SU-DHL-6 (cell line): ENCODE measurements at regions not wholly inside any gene's neighbourhood (a gene's known extent, or its start where the extent isn't known, plus 50 kb on each side); places are given as distances from the start of the nearest gene placed in this dataset.
"Not testable (repeated sequence)": the region's sequence is repeated elsewhere in the genome, so short reads cannot be mapped to it uniquely, and the experiment has no call there.

Source experiments
- H2AFZ ChIP-seq: fragments of 200-600 bp; sonication (generic); 2 replicates; pipeline ENCODE4 v1.6.1; 2014; ENCODE audit warnings: low read depth, mild to moderate bottlenecking, moderate library complexity, mixed read lengths, antibody characterized with exemption, low read length; ENCODE audit not compliant: severe bottlenecking
- H3F3A ChIP-seq: fragments of 200-600 bp; shearing (Covaris generic); 2 replicates; pipeline ENCODE4 v1.6.0; 2016; ENCODE audit warnings: antibody characterized with exemption, mild to moderate bottlenecking; ENCODE audit not compliant: insufficient read depth
- H3K27ac ChIP-seq: fragments of 200-600 bp; sonication (generic); 2 replicates; pipeline ENCODE4 v1.5.1; 2016; ENCODE audit warnings: low read depth, mild to moderate bottlenecking, low read length, moderate library complexity, mixed read lengths
- H3K27me3 ChIP-seq: fragments of 200-600 bp; sonication (generic), shearing (Covaris generic); 2 replicates; pipeline ENCODE4 v1.6.0; 2014; ENCODE audit warnings: mild to moderate bottlenecking, low read length
- H3K36me3 ChIP-seq: fragments of 200-600 bp; sonication (generic); 2 replicates; pipeline ENCODE4 v1.6.1; 2014; ENCODE audit warnings: mild to moderate bottlenecking, low read length, mixed read lengths
- H3K4me2 ChIP-seq: fragments of 300-600, 200-600 bp; shearing (Covaris generic), sonication (generic); 2 replicates; pipeline ENCODE4 v1.6.0; 2014; ENCODE audit warnings: low read length, low read depth, mild to moderate bottlenecking; ENCODE audit not compliant: poor library complexity, severe bottlenecking
- H3K4me3 ChIP-seq: fragments of 200-600 bp; sonication (generic); 2 replicates; pipeline ENCODE4 v1.5.1; 2014; ENCODE audit warnings: antibody characterized with exemption, low read length, mild to moderate bottlenecking, mixed read lengths; ENCODE audit not compliant: insufficient read depth, poor library complexity, severe bottlenecking
- H3K79me2 ChIP-seq: fragments of 200-600 bp; sonication (generic); 2 replicates; pipeline ENCODE4 v1.6.1; 2014; ENCODE audit warnings: mild to moderate bottlenecking, low read length, moderate library complexity; ENCODE audit not compliant: insufficient read depth
- H3K9ac ChIP-seq: fragments of 200-600 bp; sonication (generic); 2 replicates; pipeline ENCODE4 v1.7.0; 2014; ENCODE audit warnings: mild to moderate bottlenecking, low read length
- H3K9me2 ChIP-seq: fragments of 200-600 bp; sonication (generic); replicated peaks from 2 replicates; pipeline ENCODE4 v1.6.1; 2014; ENCODE audit warnings: low read length; ENCODE audit not compliant: insufficient read depth
- H3K9me3 ChIP-seq: fragments of 200-600 bp; sonication (generic); 2 replicates; pipeline ENCODE4 v1.6.1; 2014; ENCODE audit warnings: low read length, mixed read lengths; ENCODE audit not compliant: insufficient read depth
- H4K20me1 ChIP-seq: fragments of 200-600 bp; sonication (generic); 2 replicates; pipeline ENCODE4 v1.6.1; 2014; ENCODE audit warnings: low read depth, mild to moderate bottlenecking, antibody characterized with exemption, low read length, moderate library complexity, mixed read lengths
- EZH2phosphoT487 ChIP-seq: fragments of 200-600 bp; sonication (generic), shearing (Covaris generic); conservative IDR thresholded peaks from 2 replicates; pipeline ENCODE4 v1.6.1; 2018; ENCODE audit warnings: mild to moderate bottlenecking, antibody characterized with exemption, low read length, moderate library complexity, mixed read lengths
- TF ChIP-seq, protein P1 (sequence below): fragments of 200-600 bp; sonication (generic); IDR thresholded peaks from one replicate; pipeline ENCODE4 v1.5.1; 2017; ENCODE audit warnings: antibody characterized with exemption, mild to moderate bottlenecking, low read length, moderate library complexity; ENCODE audit not compliant: insufficient read depth, poor library complexity, severe bottlenecking

DNA sequence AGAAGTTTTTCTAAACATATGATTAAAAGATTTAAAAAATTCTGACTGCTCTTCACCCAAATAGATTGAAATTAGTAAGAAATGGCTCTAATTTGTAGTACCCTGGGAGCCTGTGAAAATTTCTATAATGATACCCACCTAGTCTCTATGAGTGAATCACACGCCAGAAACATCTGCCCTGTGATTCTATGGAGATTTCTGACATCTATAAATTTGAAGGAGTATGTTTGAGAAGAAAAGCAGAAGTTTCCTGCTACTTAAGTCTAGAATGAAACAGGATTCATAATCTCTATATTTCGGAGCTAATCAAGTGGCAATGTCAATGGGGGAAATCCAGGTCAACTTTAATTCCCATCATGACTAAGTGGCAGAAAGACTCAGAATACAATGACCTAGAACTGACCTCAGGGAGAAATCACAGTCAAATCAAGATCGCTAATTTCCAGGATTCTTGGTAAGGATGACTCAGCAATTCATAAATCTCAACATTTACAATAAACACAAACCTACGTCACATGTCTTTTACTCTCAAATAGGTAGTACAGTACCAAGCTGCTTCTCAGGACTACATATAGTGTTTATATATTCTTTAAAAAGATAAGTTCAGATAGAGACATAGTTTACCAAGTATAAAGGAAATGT, 186.2 kb upstream of the TNFAIP3 start:
- H3K27ac ChIP-seq, result no peak overlapping the region
- H3K9ac ChIP-seq, result no peak overlapping the region
- no peaks in the 10 kb centered on the region for H3K36me3 ChIP-seq
- H3K9me2 ChIP-seq, result no peaks in the 10 kb centered on the region
- no peak overlapping the region for H3K4me2 ChIP-seq
- H3K79me2 ChIP-seq, result no peaks in the 10 kb centered on the region
- H4K20me1 ChIP-seq, result no peaks in the 10 kb centered on the region
- H3F3A ChIP-seq, result no peaks in the 10 kb centered on the region
- no peak overlapping the region for H3K4me3 ChIP-seq
- no peak overlapping the region for H2AFZ ChIP-seq
- no peak for TF ChIP-seq EZH2phosphoT487
- TF ChIP-seq, protein P1, sequence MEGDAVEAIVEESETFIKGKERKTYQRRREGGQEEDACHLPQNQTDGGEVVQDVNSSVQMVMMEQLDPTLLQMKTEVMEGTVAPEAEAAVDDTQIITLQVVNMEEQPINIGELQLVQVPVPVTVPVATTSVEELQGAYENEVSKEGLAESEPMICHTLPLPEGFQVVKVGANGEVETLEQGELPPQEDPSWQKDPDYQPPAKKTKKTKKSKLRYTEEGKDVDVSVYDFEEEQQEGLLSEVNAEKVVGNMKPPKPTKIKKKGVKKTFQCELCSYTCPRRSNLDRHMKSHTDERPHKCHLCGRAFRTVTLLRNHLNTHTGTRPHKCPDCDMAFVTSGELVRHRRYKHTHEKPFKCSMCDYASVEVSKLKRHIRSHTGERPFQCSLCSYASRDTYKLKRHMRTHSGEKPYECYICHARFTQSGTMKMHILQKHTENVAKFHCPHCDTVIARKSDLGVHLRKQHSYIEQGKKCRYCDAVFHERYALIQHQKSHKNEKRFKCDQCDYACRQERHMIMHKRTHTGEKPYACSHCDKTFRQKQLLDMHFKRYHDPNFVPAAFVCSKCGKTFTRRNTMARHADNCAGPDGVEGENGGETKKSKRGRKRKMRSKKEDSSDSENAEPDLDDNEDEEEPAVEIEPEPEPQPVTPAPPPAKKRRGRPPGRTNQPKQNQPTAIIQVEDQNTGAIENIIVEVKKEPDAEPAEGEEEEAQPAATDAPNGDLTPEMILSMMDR, result no peak
- no peaks in the 10 kb centered on the region for H3K9me3 ChIP-seq
- no peaks in the 10 kb centered on the region for H3K27me3 ChIP-seq

DNA sequence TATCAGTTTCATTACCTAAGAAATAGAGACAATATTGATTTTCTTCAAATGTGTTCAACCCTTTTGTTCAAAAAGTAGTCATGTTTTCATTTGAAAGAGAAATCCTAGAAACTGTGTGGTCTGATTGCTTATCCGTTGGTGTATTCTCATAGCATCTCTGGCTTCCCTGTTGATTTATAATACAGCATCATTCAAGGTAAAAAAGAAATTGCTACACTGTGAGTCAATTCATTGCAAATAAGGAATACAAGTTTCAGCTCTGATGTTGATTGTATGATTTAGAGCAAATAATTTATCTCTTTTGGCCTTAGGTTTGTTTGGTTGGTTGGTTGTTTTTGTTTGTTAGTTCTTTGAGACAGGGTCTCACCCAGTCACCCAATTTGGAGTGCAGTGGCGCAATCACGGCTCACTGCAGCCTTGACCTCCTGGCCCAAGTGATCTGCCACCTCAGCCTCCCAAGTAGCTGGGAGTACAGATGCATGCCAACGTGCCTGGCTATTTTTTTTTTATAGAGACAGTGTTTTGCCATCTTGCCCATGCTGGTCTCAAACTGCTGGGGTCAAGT, 185.5 kb upstream of the TNFAIP3 start:
- no peak for TF ChIP-seq EZH2phosphoT487
- TF ChIP-seq, protein P1, result no peak
- H3F3A ChIP-seq, result no peaks in the 10 kb centered on the region
- H2AFZ ChIP-seq, result no peak overlapping the region
- no peaks in the 10 kb centered on the region for H3K9me2 ChIP-seq
- H3K9ac ChIP-seq, result no peak overlapping the region
- no peaks in the 10 kb centered on the region for H4K20me1 ChIP-seq
- no peaks in the 10 kb centered on the region for H3K36me3 ChIP-seq
- no peak overlapping the region for H3K4me2 ChIP-seq
- no peaks in the 10 kb centered on the region for H3K9me3 ChIP-seq
- no peak overlapping the region for H3K4me3 ChIP-seq
- no peaks in the 10 kb centered on the region for H3K27me3 ChIP-seq
- no peak overlapping the region for H3K27ac ChIP-seq
- no peaks in the 10 kb centered on the region for H3K79me2 ChIP-seq

DNA sequence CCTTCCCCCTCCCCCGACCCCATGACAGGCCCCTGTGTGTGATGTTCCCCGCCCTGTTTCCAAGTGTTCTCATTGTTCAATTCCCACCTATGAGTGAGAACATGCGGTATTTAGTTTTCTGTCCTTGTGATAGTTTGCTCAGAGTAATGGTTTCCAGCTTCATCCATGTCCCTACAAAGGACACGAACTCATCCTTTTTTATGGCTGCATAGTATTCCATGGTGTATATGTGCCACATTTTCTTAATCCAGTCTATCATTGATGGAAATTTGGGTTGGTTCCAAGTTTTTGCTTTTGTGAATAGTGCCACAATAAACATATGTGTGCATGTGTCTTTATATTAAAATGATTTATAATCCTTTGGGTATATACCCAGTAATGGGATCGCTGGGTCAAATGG, 184.4 kb upstream of the TNFAIP3 start:
- not testable (repeated sequence) for H3K79me2 ChIP-seq, H3K9ac ChIP-seq, H3K27ac ChIP-seq, H2AFZ ChIP-seq, H3K36me3 ChIP-seq, H3K4me3 ChIP-seq, H3K4me2 ChIP-seq, H3F3A ChIP-seq, H3K9me3 ChIP-seq, H4K20me1 ChIP-seq, H3K27me3 ChIP-seq, H3K9me2 ChIP-seq

DNA sequence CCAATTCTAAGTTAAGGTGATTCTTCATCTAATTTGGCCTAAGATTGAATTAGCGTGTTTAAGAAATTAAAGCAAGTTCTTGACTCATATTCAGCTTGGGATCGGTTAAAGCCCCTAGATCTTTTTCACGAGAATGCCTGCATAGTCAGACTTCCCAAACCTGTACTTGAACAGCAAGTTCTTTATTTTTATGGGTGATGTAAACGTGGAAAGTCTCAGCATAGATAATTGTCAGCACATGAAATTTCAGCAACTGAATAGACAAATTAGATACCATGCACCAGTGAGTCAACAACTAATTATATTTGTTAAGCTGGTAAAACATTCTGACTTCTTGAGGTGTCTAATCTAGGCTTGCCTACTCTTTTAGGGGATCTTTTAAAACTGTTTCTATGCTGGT, 183.1 kb upstream of the TNFAIP3 start:
- H3K27me3 ChIP-seq, result no peaks in the 10 kb centered on the region
- H3K27ac ChIP-seq, result no peak overlapping the region
- no peak overlapping the region for H3K4me3 ChIP-seq
- no peaks in the 10 kb centered on the region for H3F3A ChIP-seq
- no peaks in the 10 kb centered on the region for H3K9me3 ChIP-seq
- H3K36me3 ChIP-seq, result no peaks in the 10 kb centered on the region
- H3K9ac ChIP-seq, result no peak overlapping the region
- no peak overlapping the region for H2AFZ ChIP-seq
- TF ChIP-seq EZH2phosphoT487, result no peak
- TF ChIP-seq, protein P1, result no peak
- no peak overlapping the region for H3K4me2 ChIP-seq
- H3K79me2 ChIP-seq, result no peaks in the 10 kb centered on the region
- no peaks in the 10 kb centered on the region for H4K20me1 ChIP-seq
- no peaks in the 10 kb centered on the region for H3K9me2 ChIP-seq
